OCI-LY1 (cell line): ENCODE measurements at regions not wholly inside any gene's neighbourhood (a gene's known extent, or its start where the extent isn't known, plus 50 kb on each side); places are given as distances from the start of the nearest gene placed in this dataset.

Source experiments
- H2AFZ ChIP-seq: fragments of 200-600 bp; sonication (generic), shearing (Covaris generic); 2 replicates; pipeline ENCODE4 v1.6.0; 2014; ENCODE audit warnings: antibody characterized with exemption, mild to moderate bottlenecking, low read length
- H3F3A ChIP-seq: fragments of 200-600 bp; sonication (generic), shearing (Covaris generic); 2 replicates; pipeline ENCODE4 v1.6.0; 2014; ENCODE audit warnings: mild to moderate bottlenecking, antibody characterized with exemption, low read length, moderate library complexity; ENCODE audit not compliant: insufficient read depth
- H3K27ac ChIP-seq: fragments of 200-600 bp; sonication (generic); 2 replicates; pipeline ENCODE4 v1.5.1; 2014; ENCODE audit warnings: low read length, mixed run types, mild to moderate bottlenecking, low read depth; ENCODE audit not compliant: poor library complexity, severe bottlenecking
- H3K27me3 ChIP-seq: fragments of 200-600 bp; sonication (generic); 2 replicates; pipeline ENCODE4 v1.6.0; 2014; ENCODE audit warnings: antibody characterized with exemption, mild to moderate bottlenecking, low read length, moderate library complexity; ENCODE audit not compliant: insufficient read depth
- H3K36me3 ChIP-seq: fragments of 200-600 bp; sonication (generic); 2 replicates; pipeline ENCODE4 v1.6.1; 2014; ENCODE audit warnings: mild to moderate bottlenecking, antibody characterized with exemption, low read length, moderate library complexity, mixed read lengths; ENCODE audit not compliant: insufficient read depth
- H3K4me1 ChIP-seq: fragments of 200-600 bp; sonication (generic); 2 replicates; pipeline ENCODE4 v1.5.1; 2014; ENCODE audit warnings: mild to moderate bottlenecking, low read length, moderate library complexity; ENCODE audit not compliant: insufficient read depth, severe bottlenecking
- H3K4me2 ChIP-seq: fragments of 200-600 bp; sonication (generic), shearing (Covaris generic); 2 replicates; pipeline ENCODE4 v1.6.1; 2014; ENCODE audit warnings: low read length
- H3K4me3 ChIP-seq: fragments of 200-600 bp; sonication (generic); 2 replicates; pipeline ENCODE4 v1.5.1; 2014; ENCODE audit warnings: low read length, low read depth, mild to moderate bottlenecking, mixed read lengths; ENCODE audit not compliant: poor library complexity, severe bottlenecking
- H3K79me2 ChIP-seq: fragments of 200-600 bp; shearing (Covaris generic); 2 replicates; pipeline ENCODE4 v1.6.1; 2016; ENCODE audit warnings: mixed run types, low read length, mixed read lengths; ENCODE audit not compliant: insufficient read depth
- H3K9ac ChIP-seq: fragments of 200-600 bp; sonication (generic), shearing (Covaris generic); 2 replicates; pipeline ENCODE4 v1.6.1; 2014; ENCODE audit warnings: mild to moderate bottlenecking, low read length, mixed read lengths
- H3K9me2 ChIP-seq: fragments of 200-600 bp; sonication (generic), shearing (Covaris generic); 2 replicates; pipeline ENCODE4 v1.6.1; 2014; ENCODE audit warnings: low read depth, mild to moderate bottlenecking, low read length, mixed read lengths
- H3K9me3 ChIP-seq: fragments of 200-600 bp; shearing (Covaris generic); 2 replicates; pipeline ENCODE4 v1.6.1; 2014; ENCODE audit warnings: low read length, mixed read lengths
- H4K20me1 ChIP-seq: fragments of 200-600 bp; sonication (generic), shearing (Covaris generic); 2 replicates; pipeline ENCODE4 v1.6.0; 2016; ENCODE audit warnings: mild to moderate bottlenecking, low read length; ENCODE audit not compliant: insufficient read depth
- CTCF ChIP-seq: fragments of 200-600 bp; sonication (generic), shearing (Covaris generic); IDR thresholded peaks from 2 replicates; pipeline ENCODE4 v1.5.1; 2017; ENCODE audit warnings: mild to moderate bottlenecking, antibody characterized with exemption, low read length, moderate library complexity, mixed read lengths
- EZH2 ChIP-seq: fragments of 200-600 bp; sonication (generic), shearing (Covaris generic); IDR thresholded peaks from 2 replicates; pipeline ENCODE4 v1.8.0; 2017; ENCODE audit warnings: borderline replicate concordance, mixed run types, mild to moderate bottlenecking, antibody characterized with exemption, low read length, moderate library complexity, mixed read lengths

GRCh38 chr5:36371366-36371765, 69.7 kb upstream of the RANBP3L start:
- Histone ChIP-seq H3K36me3 (no peaks in the 10 kb centered on the region), H3K4me1 (peaks cover 9% of the 10 kb centered on the region), H3K79me2 (no peaks in the 10 kb centered on the region), H2AFZ (no peak overlapping the region), H3K4me2 (no peak overlapping the region), H3K9ac (no peak overlapping the region), H3F3A (no peaks in the 10 kb centered on the region), H3K4me3 (no peak overlapping the region), H3K27ac (no peak overlapping the region), H3K9me3 (no peaks in the 10 kb centered on the region), H4K20me1 (no peaks in the 10 kb centered on the region), H3K27me3 (no peaks in the 10 kb centered on the region), H3K9me2 (no peaks in the 10 kb centered on the region)
- TF ChIP-seq EZH2 (no peak), CTCF (no peak)

- TF ChIP-seq CTCF (no peak), EZH2 (no peak)
- no peaks in the 10 kb centered on the region for H3K4me1 ChIP-seq
- H3K4me2 ChIP-seq: no peak overlapping the region
- no peaks in the 10 kb centered on the region for H3F3A ChIP-seq
- no peaks in the 10 kb centered on the region for H3K9me2 ChIP-seq
- H3K27ac ChIP-seq: no peak overlapping the region
- no peaks in the 10 kb centered on the region for H3K36me3 ChIP-seq
- H3K79me2 ChIP-seq: no peaks in the 10 kb centered on the region
- no peak overlapping the region for H3K4me3 ChIP-seq
- no peaks in the 10 kb centered on the region for H4K20me1 ChIP-seq
- no peaks in the 10 kb centered on the region for H3K9me3 ChIP-seq
- no peak overlapping the region for H3K9ac ChIP-seq
- H2AFZ ChIP-seq: no peak overlapping the region
- no peaks in the 10 kb centered on the region for H3K27me3 ChIP-seq
Observed at GRCh38 chr5:36373527-36374086, 71.9 kb upstream of the RANBP3L start.

GRCh38 chr5:36374266-36374862, 72.7 kb upstream of the RANBP3L start:
- no peak overlapping the region for H3K4me2 ChIP-seq
- H3K27me3 ChIP-seq: no peaks in the 10 kb centered on the region
- H3K9ac ChIP-seq: no peak overlapping the region
- H3K4me1 ChIP-seq: no peaks in the 10 kb centered on the region
- no peaks in the 10 kb centered on the region for H3K9me3 ChIP-seq
- no peak overlapping the region for H3K27ac ChIP-seq
- no peaks in the 10 kb centered on the region for H3K79me2 ChIP-seq
- no peaks in the 10 kb centered on the region for H3F3A ChIP-seq
- no peaks in the 10 kb centered on the region for H4K20me1 ChIP-seq
- TF ChIP-seq CTCF: no peak
- TF ChIP-seq EZH2: no peak
- H3K9me2 ChIP-seq: no peaks in the 10 kb centered on the region
- H2AFZ ChIP-seq: no peak overlapping the region
- H3K36me3 ChIP-seq: no peaks in the 10 kb centered on the region
- H3K4me3 ChIP-seq: no peak overlapping the region
